Type B pancreatic cell (in vitro differentiated cells): ENCODE measurements at regions not wholly inside any gene's neighbourhood (a gene's known extent, or its start where the extent isn't known, plus 50 kb on each side); places are given as distances from the start of the nearest gene placed in this dataset.

Experiments used
- DNase-seq: peaks from one replicate; pipeline ENCODE4 v3.0.0; 2021; ENCODE audit warnings: mixed read lengths; ENCODE audit not compliant: unreplicated experiment; ENCODE audit errors: extremely low spot score
- H3K27ac Mint-ChIP-seq: 2 replicates; pipeline ENCODE4 v1.8.0; 2021; ENCODE audit warnings: mild to moderate bottlenecking, mixed read lengths
- H3K27me3 Mint-ChIP-seq: 2 replicates; pipeline ENCODE4 v1.8.0; 2021; ENCODE audit warnings: mixed read lengths
- H3K36me3 Mint-ChIP-seq: 2 replicates; pipeline ENCODE4 v1.8.0; 2021; ENCODE audit warnings: mixed read lengths
- H3K4me1 Mint-ChIP-seq: one replicate; pipeline ENCODE4 v1.8.0; 2021; ENCODE audit warnings: mixed read lengths; ENCODE audit not compliant: unreplicated experiment
- H3K4me3 Mint-ChIP-seq: 2 replicates; pipeline ENCODE4 v1.8.0; 2021; ENCODE audit warnings: mild to moderate bottlenecking, mixed read lengths
- H3K9me3 Mint-ChIP-seq: 2 replicates; pipeline ENCODE4 v1.8.0; 2021; ENCODE audit warnings: mixed read lengths
- CTCF ChIP-seq: fragments of 200-600 bp; sonication (generic); conservative IDR thresholded peaks from 2 replicates; pipeline ENCODE4 v1.5.0; 2021; ENCODE audit warnings: antibody characterized with exemption, mild to moderate bottlenecking

- TF ChIP-seq CTCF: no peak
Observed at GRCh38 chr22:27146866-27147633, 489.7 kb downstream of the MIAT start.

GRCh38 chr22:27148055-27148454 is 490.7 kb downstream of the MIAT start:
- H3K4me3 Mint-ChIP-seq: no peak overlapping the region
- no peak for TF ChIP-seq CTCF
- H3K9me3 Mint-ChIP-seq: peaks cover 4% of the 10 kb centered on the region
- H3K27me3 Mint-ChIP-seq: peaks cover 10% of the 10 kb centered on the region
- H3K4me1 Mint-ChIP-seq: peaks cover 16% of the 10 kb centered on the region
- no peak overlapping the region for H3K27ac Mint-ChIP-seq
- H3K36me3 Mint-ChIP-seq: no peaks in the 10 kb centered on the region
- no peak for DNase-seq

More at GRCh38 chr22:27146866-27147633, 489.7 kb downstream of the MIAT start:
- Mint-ChIP-seq H3K27me3 (peaks cover 16% of the 10 kb centered on the region), H3K4me3 (no peak overlapping the region), H3K9me3 (no peaks in the 10 kb centered on the region), H3K36me3 (no peaks in the 10 kb centered on the region), H3K27ac (no peak overlapping the region), H3K4me1 (peaks cover 20% of the 10 kb centered on the region)
- DNase-seq: no peak

GRCh38 chr22:27148886-27149470 is 491.6 kb downstream of the MIAT start:
- TF ChIP-seq CTCF: no peak
- peaks cover 16% of the 10 kb centered on the region for H3K4me1 Mint-ChIP-seq
- H3K4me3 Mint-ChIP-seq: no peak overlapping the region
- no peak overlapping the region for H3K27ac Mint-ChIP-seq
- DNase-seq: no peak
- peaks cover 8% of the 10 kb centered on the region for H3K27me3 Mint-ChIP-seq
- H3K9me3 Mint-ChIP-seq: peaks cover 4% of the 10 kb centered on the region
- no peaks in the 10 kb centered on the region for H3K36me3 Mint-ChIP-seq

GRCh38 chr22:27149921-27150543 is 492.6 kb downstream of the MIAT start:
- Mint-ChIP-seq H3K27ac (no peak overlapping the region), H3K4me1 (peaks cover 12% of the 10 kb centered on the region), H3K4me3 (no peak overlapping the region), H3K27me3 (peaks cover 4% of the 10 kb centered on the region), H3K36me3 (no peaks in the 10 kb centered on the region), H3K9me3 (peaks cover 4% of the 10 kb centered on the region)
- DNase-seq: no peak
- TF ChIP-seq CTCF: no peak

- H3K4me1 Mint-ChIP-seq: peaks cover 12% of the 10 kb centered on the region
- H3K9me3 Mint-ChIP-seq: peaks cover 4% of the 10 kb centered on the region
- no peak for TF ChIP-seq CTCF
- no peak overlapping the region for H3K4me3 Mint-ChIP-seq
- no peak overlapping the region for H3K27ac Mint-ChIP-seq
- H3K27me3 Mint-ChIP-seq: no peaks in the 10 kb centered on the region
- no peaks in the 10 kb centered on the region for H3K36me3 Mint-ChIP-seq
- DNase-seq: no peak
Observed at GRCh38 chr22:27150544-27150941, 493.2 kb downstream of the MIAT start.
